H1 (cell line): ENCODE measurements at regions not wholly inside any gene's neighbourhood (a gene's known extent, or its start where the extent isn't known, plus 50 kb on each side); places are given as distances from the start of the nearest gene placed in this dataset.

Experiments used
- BCL11A ChIP-seq, 2 experiments: IDR thresholded peaks; one replicate each; pipeline ENCODE4 v1.6.1; 2011; ENCODE audit warnings: low read depth in 2 of 2, low read length in 2 of 2, mild to moderate bottlenecking in 2 of 2
- CTCF ChIP-seq, 3 experiments: IDR thresholded peaks; 1 replicate in 2 of 3; 2 replicates in 1 of 3; pipeline versions ENCODE4 v1.5.1 to v1.6.1; 2011; ENCODE audit warnings: low read length in 3 of 3, mild to moderate bottlenecking in 3 of 3, inconsistent platforms in 2 of 3, low read depth in 1 of 3, moderate library complexity in 1 of 3; ENCODE audit not compliant: insufficient read depth in 1 of 3; ENCODE audit errors: control extremely low read depth in 1 of 3
- EP300 ChIP-seq, 2 experiments: IDR thresholded peaks; 1 replicate in 1 of 2; 2 replicates in 1 of 2; pipeline ENCODE4 v1.6.1; 2011 to 2012; ENCODE audit warnings: low read depth in 2 of 2, low read length in 2 of 2, mild to moderate bottlenecking in 2 of 2, borderline replicate concordance in 1 of 2, inconsistent platforms in 1 of 2, moderate library complexity in 1 of 2
- EZH2 ChIP-seq: fragments of 200-600 bp; sonication (generic); IDR thresholded peaks from 2 replicates; pipeline ENCODE4 v1.7.1; 2012; ENCODE audit warnings: low read depth, mild to moderate bottlenecking, moderate library complexity, low read length, inconsistent platforms; ENCODE audit not compliant: severe bottlenecking
- FOSL1 ChIP-seq: IDR thresholded peaks from 2 replicates; pipeline ENCODE4 v1.6.1; 2011; ENCODE audit warnings: mild to moderate bottlenecking, low read depth, low read length, moderate library complexity; ENCODE audit not compliant: insufficient read depth
- JUN ChIP-seq: IDR thresholded peaks from 2 replicates; pipeline ENCODE4 v1.6.1; 2011; ENCODE audit warnings: low read depth, mild to moderate bottlenecking, improper control_type of control experiment, low read length
- JUND ChIP-seq: IDR thresholded peaks from 2 replicates; pipeline ENCODE4 v1.6.1; 2011; ENCODE audit warnings: mild to moderate bottlenecking, improper control_type of control experiment, low read length
- NRF1 ChIP-seq: IDR thresholded peaks from 2 replicates; pipeline ENCODE4 v1.6.1; 2011; ENCODE audit warnings: mild to moderate bottlenecking, low read depth, low read length, improper control_type of control experiment
- POU5F1 ChIP-seq: IDR thresholded peaks from 2 replicates; pipeline ENCODE4 v1.6.1; 2011; ENCODE audit warnings: low read depth, mild to moderate bottlenecking, low read length, moderate library complexity
- RXRA ChIP-seq: IDR thresholded peaks from 2 replicates; pipeline ENCODE4 v1.6.1; 2011; ENCODE audit warnings: low read depth, mild to moderate bottlenecking, low read length, moderate library complexity; ENCODE audit not compliant: insufficient read depth
- SRF ChIP-seq: IDR thresholded peaks from 2 replicates; pipeline ENCODE4 v1.6.1; 2011; ENCODE audit warnings: mild to moderate bottlenecking, low read depth, low read length, moderate library complexity
- YY1 ChIP-seq: IDR thresholded peaks from 2 replicates; pipeline ENCODE4 v1.6.1; 2011; ENCODE audit warnings: low read depth, mild to moderate bottlenecking, low read length

GRCh38 chr14:38039496-38039895 is 168.2 kb upstream of the SSTR1 start:
- TF ChIP-seq SRF (no peak), CTCF (IDR thresholded peaks at IDR 0.05; ENCODE audit: control extremely low read depth in 1 of 3, insufficient read depth in 1 of 3, low read depth in 1 of 3, low read length in 3 of 3) (no peak), EP300 (IDR thresholded peaks at IDR 0.05; ENCODE audit: borderline replicate concordance in 1 of 2, low read depth in 2 of 2, low read length in 2 of 2) (no peak), POU5F1 (no peak), FOSL1 (no peak), EZH2 (no peak), BCL11A (IDR thresholded peaks at IDR 0.05; ENCODE audit: low read depth in 2 of 2, low read length in 2 of 2) (no peak), JUND (no peak), JUN (no peak), YY1 (no peak), RXRA (no peak), NRF1 (no peak)
